ENCODE measurements at regions not wholly inside any gene's neighbourhood (a gene's known extent, or its start where the extent isn't known, plus 50 kb on each side); places are given as distances from the start of the nearest gene placed in this dataset.

- TF ChIP-seq PKNOX1 (IDR thresholded peaks at IDR 0.05) = no peak
- TF ChIP-seq ZNF384 (IDR thresholded peaks at IDR 0.05; ENCODE audit: borderline replicate concordance, low read depth, low read length) = no peak
- no peak for TF ChIP-seq SMC3 (IDR thresholded peaks at IDR 0.05; ENCODE audit: borderline replicate concordance, low read length)
Measured at GRCh38 chr4:184934184-184934583, 84.1 kb upstream of the HELT start (continued).

GRCh38 chr4:184934961-184935360 is 83.3 kb upstream of the HELT start:
- no peak for DNase-seq (ENCODE audit: low read depth, low spot score)
- no TSS peak for BruUV-seq (replicated peaks)

More at GRCh38 chr4:184934961-184935360, 83.3 kb upstream of the HELT start:
- intact Hi-C loops (cut with micrococcal nuclease; ENCODE audit: unreplicated experiment) = no loop called here
- no peaks in the 10 kb centered on the region for H3K4me1 ChIP-seq (ENCODE audit: control insufficient read depth, insufficient read depth, low read length)
- POLR2A ChIA-PET = interaction anchor here (0.7 kb wide), 1 partner anchor 971 kb away, joined by 3 read pairs; no protein-coding TSS in a partner anchor
- CTCF ChIA-PET = interaction anchor here (0.8 kb wide), 1 partner anchor 189 kb away, joined by 3 read pairs; no protein-coding TSS in a partner anchor
- H3K4me3 ChIP-seq = no peak overlapping the region
- no peaks in the 10 kb centered on the region for H3K36me3 ChIP-seq (ENCODE audit: control insufficient read depth in 2 of 2, insufficient read depth in 2 of 2, low read length in 1 of 2)
- in situ Hi-C loops (cut with MboI) = no loop called here
- H3K27me3 ChIP-seq (replicated peaks in 1 of 2; ENCODE audit: control insufficient read depth in 2 of 2, insufficient read depth in 2 of 2, low read length in 1 of 2) = no peaks in the 10 kb centered on the region
- H3K9me3 ChIP-seq (replicated peaks; ENCODE audit: control insufficient read depth, insufficient read depth, low read length) = no peaks in the 10 kb centered on the region
- no peaks in the 10 kb centered on the region for H4K20me1 ChIP-seq (ENCODE audit: control insufficient read depth, insufficient read depth)
- FAIRE-seq (no peak), ATAC-seq (no peak)
- H3K4me2 ChIP-seq (ENCODE audit: control insufficient read depth, insufficient read depth) = no peak overlapping the region
- TF ChIP-seq SIX5 (IDR thresholded peaks at IDR 0.05; ENCODE audit: low read depth, low read length, severe bottlenecking) (no peak), EP300 (IDR thresholded peaks at IDR 0.05; ENCODE audit: borderline replicate concordance in 1 of 2, control insufficient read depth in 1 of 2, low read depth in 2 of 2, low read length in 2 of 2) (no peak), TCF3 (IDR thresholded peaks at IDR 0.05; ENCODE audit: borderline replicate concordance, insufficient read depth, low read depth, low read length) (no peak), YY1 (IDR thresholded peaks at IDR 0.05; ENCODE audit: low read depth, low read length) (no peak), MLLT1 (IDR thresholded peaks at IDR 0.05) (no peak), BCL11A (IDR thresholded peaks at IDR 0.05; ENCODE audit: low read depth, low read length) (no peak)
- RAD21 ChIA-PET (ENCODE audit: unreplicated experiment) = no interaction called here
- SMC1A ChIA-PET (ENCODE audit: uncharacterized antibody, unreplicated experiment) = interaction anchor here (1.1 kb wide), 1 partner anchor 10 kb away, joined by 3 read pairs; no protein-coding TSS in a partner anchor
- H2AFZ ChIP-seq (ENCODE audit: control insufficient read depth, low read depth, low read length) = no peak overlapping the region
- 72% methylated on average over 5 of the region's 5 CpGs for WGBS (ENCODE audit: insufficient coverage, insufficient replicate concordance, low lambda C conversion rate, missing lambda C conversion rate)
- no peak overlapping the region for H3K9ac ChIP-seq (ENCODE audit: control insufficient read depth, insufficient read depth, low read length)
- H3K79me2 ChIP-seq (ENCODE audit: control insufficient read depth, insufficient read depth, low read length) = no peaks in the 10 kb centered on the region
- H3K27ac ChIP-seq (ENCODE audit: control insufficient read depth, insufficient read depth) = no peak overlapping the region
